ENCODE measurements at regions not wholly inside any gene's neighbourhood (a gene's known extent, or its start where the extent isn't known, plus 50 kb on each side); places are given as distances from the start of the nearest gene placed in this dataset.

DNA sequence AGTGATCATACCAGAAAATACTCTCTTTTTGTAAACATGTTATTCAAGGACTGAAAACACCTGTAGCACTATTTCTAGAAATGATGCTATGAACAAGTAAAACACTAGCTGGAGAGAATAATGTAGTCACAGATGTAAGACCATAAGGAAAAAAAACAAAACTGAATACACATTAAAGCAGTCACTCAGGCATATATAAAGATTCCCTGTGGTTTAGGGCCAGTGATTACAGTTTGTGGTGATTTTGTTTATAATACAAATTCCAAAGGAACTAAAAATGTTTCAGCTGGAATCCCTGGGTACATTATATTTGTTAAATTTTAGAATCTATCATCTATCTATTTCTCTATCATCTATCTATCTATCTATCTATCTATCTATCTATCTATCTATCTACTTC is 777.8 kb upstream of the FRG1 start:
- no peak overlapping the region for H3K27ac ChIP-seq (ENCODE audit: insufficient read depth, low read length)
- H3K9ac ChIP-seq (ENCODE audit: low read depth, low read length) = no peak overlapping the region
- no peak overlapping the region for H2AK5ac ChIP-seq (ENCODE audit: low read depth, low read length)
- H4K91ac ChIP-seq (ENCODE audit: insufficient read depth, low read depth, low read length) = no peak overlapping the region
- H3K14ac ChIP-seq (replicated peaks; ENCODE audit: low read depth, low read length) = no peak overlapping the region
- DNase-seq (peak; percentile 49), ATAC-seq (ENCODE audit: low read depth) (peak; percentile 51)
- H2BK20ac ChIP-seq (ENCODE audit: low read depth, low read length) = no peak overlapping the region
- no peak overlapping the region for H4K8ac ChIP-seq (ENCODE audit: low read depth in 2 of 2, low read length in 2 of 2)
- no peaks in the 10 kb centered on the region for H3K9me1 ChIP-seq (ENCODE audit: insufficient read depth, low read length)
- no peak overlapping the region for H3K56ac ChIP-seq (ENCODE audit: extremely low read depth, insufficient read depth, low read length)
- no peak for TF ChIP-seq CHD1 (IDR thresholded peaks at IDR 0.05; ENCODE audit: low read depth, low read length)
- no peak for TF ChIP-seq USF2 (IDR thresholded peaks at IDR 0.05; ENCODE audit: low read depth, low read length)
- TF ChIP-seq RCOR1 (IDR thresholded peaks at IDR 0.05; ENCODE audit: insufficient replicate concordance, low read length) = no peak
- TF ChIP-seq MAZ (IDR thresholded peaks at IDR 0.05; ENCODE audit: borderline replicate concordance, low read depth, low read length) = no peak
- TF ChIP-seq RAD21 (IDR thresholded peaks at IDR 0.05; ENCODE audit: low read length) = no peak
- no peak for TF ChIP-seq NFE2L2 (IDR thresholded peaks at IDR 0.05; ENCODE audit: low read depth, low read length)
- no peak for TF ChIP-seq FOS (IDR thresholded peaks at IDR 0.05; ENCODE audit: low read depth, low read length)
- no peak for TF ChIP-seq CEBPB (IDR thresholded peaks at IDR 0.05; ENCODE audit: low read depth, low read length)
- no peak for TF ChIP-seq RFX5 (IDR thresholded peaks at IDR 0.05; ENCODE audit: low read depth, low read length)
- no peak for TF ChIP-seq CTCF (conservative IDR thresholded peaks at IDR 0.05; ENCODE audit: low read depth, low read length)
- no peak overlapping the region for H3K18ac ChIP-seq (ENCODE audit: low read depth, low read length)
- no peak overlapping the region for H3K23ac ChIP-seq (ENCODE audit: low read depth, low read length)
- H3K4ac ChIP-seq (ENCODE audit: low read depth, low read length) = no peak overlapping the region
- no peak overlapping the region for H3K4me3 ChIP-seq (ENCODE audit: insufficient read depth, low read depth, low read length)
- no peaks in the 10 kb centered on the region for H4K20me1 ChIP-seq (ENCODE audit: insufficient read depth, low read length)
- H3K27me3 ChIP-seq (ENCODE audit: control insufficient read depth, insufficient read depth, low read length) = no peaks in the 10 kb centered on the region
- H3K9me3 ChIP-seq (ENCODE audit: control insufficient read depth, insufficient read depth, low read length) = no peaks in the 10 kb centered on the region
- H2AFZ ChIP-seq (replicated peaks; ENCODE audit: low read length, poor library complexity) = no peak overlapping the region
- intact Hi-C loops (cut with micrococcal nuclease) = no loop called here
- CTCF ChIA-PET = no interaction called here
- no peaks in the 10 kb centered on the region for H3K4me1 ChIP-seq (ENCODE audit: control insufficient read depth, insufficient read depth, low read length)
- H4K5ac ChIP-seq (ENCODE audit: low read depth, low read length) = no peak overlapping the region
- in situ Hi-C loops (cut with MboI; ENCODE audit: low sequenced_read_pairs) = no loop called here
- BruUV-seq (replicated peaks) = no TSS peak
- no peak overlapping the region for H2BK120ac ChIP-seq (ENCODE audit: low read depth, low read length)
- no peak overlapping the region for H3K4me2 ChIP-seq (ENCODE audit: low read depth, low read length)
- POLR2A ChIA-PET (ENCODE audit: unreplicated experiment) = no interaction called here
- H2BK15ac ChIP-seq (ENCODE audit: low read depth, low read length) = no peak overlapping the region
- dilution Hi-C loops (cut with HindIII; ENCODE audit: low sequenced_read_pairs, unreplicated experiment) = no loop called here
- H3K79me1 ChIP-seq (ENCODE audit: low read depth in 1 of 2, low read length in 2 of 2) = no peaks in the 10 kb centered on the region
- H3K36me3 ChIP-seq (ENCODE audit: control insufficient read depth, insufficient read depth, low read length) = no peaks in the 10 kb centered on the region
- no peak overlapping the region for H2AK9ac ChIP-seq (replicated peaks; ENCODE audit: low read depth, low read length, poor library complexity)
- no peak overlapping the region for H2BK5ac ChIP-seq (ENCODE audit: low read depth, low read length, poor library complexity, severe bottlenecking)

All from IMR-90 (cell line).